HG03558 (cell line): ENCODE measurements at regions not wholly inside any gene's neighbourhood (a gene's known extent, or its start where the extent isn't known, plus 50 kb on each side); places are given as distances from the start of the nearest gene placed in this dataset.
"Not testable (repeated sequence)": the region's sequence is repeated elsewhere in the genome, so short reads cannot be mapped to it uniquely, and the experiment has no call there.

Experiments
- ATAC-seq: cut with Tn5 transposase; IDR thresholded peaks from one replicate; pipeline ENCODE4 v1.9.1; 2021; ENCODE audit warnings: moderate number of reproducible peaks; ENCODE audit not compliant: unreplicated experiment; ENCODE audit errors: extremely low read depth

DNA sequence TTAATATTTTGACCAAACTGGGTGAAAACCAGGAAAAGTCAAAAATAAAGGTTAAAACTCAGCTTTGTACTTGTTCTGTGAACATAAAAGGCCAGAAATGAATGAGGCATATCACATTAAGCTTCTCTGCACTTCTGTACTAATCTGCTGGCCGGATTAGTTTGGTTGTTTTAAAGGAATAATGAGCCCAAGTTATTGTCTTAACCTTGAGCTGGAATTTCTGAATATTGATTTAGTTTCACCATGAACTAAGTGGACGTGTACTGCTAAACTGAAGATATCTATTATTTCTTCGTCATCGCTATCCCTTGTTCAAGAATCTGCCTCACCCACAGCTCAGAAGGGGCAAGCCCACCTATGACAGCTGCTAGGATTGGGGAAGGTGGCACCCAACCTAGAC is 101.1 kb upstream of the FRMD4A start:
- ATAC-seq = no peak

DNA sequence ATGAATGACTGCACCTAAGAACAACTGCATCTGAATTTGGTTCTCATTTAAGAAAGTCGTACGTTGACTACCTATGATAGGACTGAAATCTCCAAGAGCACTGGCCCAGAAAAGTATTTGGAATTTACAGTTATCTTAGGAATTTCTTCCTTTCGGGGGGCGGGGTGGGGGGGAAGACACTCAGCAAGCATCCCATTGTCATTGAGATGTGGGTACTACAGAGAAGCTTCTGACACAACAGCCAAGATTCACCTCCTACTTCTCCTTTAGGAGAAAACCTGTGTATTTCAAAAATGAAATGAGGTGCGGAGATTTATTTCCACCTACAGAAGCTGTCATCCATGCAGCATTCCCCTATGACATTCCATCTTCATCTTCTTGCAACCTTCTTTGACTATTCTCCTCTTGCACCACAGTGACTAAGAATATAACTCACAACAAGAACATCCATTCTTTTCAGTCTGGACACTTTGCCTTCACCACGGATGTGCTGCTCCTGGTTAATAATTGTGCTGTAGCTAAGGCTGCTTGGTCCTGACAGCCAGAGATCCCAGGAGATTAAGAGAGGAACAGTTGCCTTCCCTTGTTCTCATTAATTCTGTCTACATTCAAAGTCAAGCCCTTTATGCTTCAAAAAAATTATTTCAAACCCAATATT is 98.4 kb upstream of the FRMD4A start:
- no peak for ATAC-seq

DNA sequence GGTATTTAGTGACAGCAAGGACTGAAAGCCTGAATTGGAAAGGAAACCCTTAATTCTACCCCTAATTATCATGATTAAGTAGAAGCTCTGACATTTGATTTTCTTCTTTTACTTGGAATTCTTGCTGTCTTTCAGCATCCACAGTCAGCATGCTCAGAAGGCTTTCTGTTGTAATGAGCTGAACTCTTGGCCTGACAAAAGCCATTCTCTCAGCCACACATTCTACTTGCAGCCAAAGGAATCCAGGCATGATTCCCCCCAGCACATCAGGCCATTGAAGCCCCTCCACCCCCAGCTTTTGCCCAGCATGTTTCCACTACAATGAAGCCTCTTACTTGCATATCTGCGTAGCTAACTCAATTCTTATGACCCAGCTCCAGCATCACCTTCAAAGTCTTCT is 94.3 kb upstream of the FRMD4A start:
- ATAC-seq = no peak

- no peak for ATAC-seq
These were observed 92.5 kb upstream of the FRMD4A start for GRCh38 chr10:14423111-14423744.

GRCh38 chr10:14422431-14422830 is 91.7 kb upstream of the FRMD4A start:
- no peak for ATAC-seq

- ATAC-seq = no peak
These were observed 91.2 kb upstream of the FRMD4A start for GRCh38 chr10:14421941-14422340.

- not testable (repeated sequence) for ATAC-seq
These were observed 86.6 kb upstream of the FRMD4A start for GRCh38 chr10:14417336-14417735.

- ATAC-seq = no peak
These were observed 85.6 kb upstream of the FRMD4A start for GRCh38 chr10:14416308-14416700.

GRCh38 chr10:14415676-14416307 is 85.1 kb upstream of the FRMD4A start:
- ATAC-seq = no peak

- no peak for ATAC-seq
These were observed 84.2 kb upstream of the FRMD4A start for GRCh38 chr10:14414901-14415300.

DNA sequence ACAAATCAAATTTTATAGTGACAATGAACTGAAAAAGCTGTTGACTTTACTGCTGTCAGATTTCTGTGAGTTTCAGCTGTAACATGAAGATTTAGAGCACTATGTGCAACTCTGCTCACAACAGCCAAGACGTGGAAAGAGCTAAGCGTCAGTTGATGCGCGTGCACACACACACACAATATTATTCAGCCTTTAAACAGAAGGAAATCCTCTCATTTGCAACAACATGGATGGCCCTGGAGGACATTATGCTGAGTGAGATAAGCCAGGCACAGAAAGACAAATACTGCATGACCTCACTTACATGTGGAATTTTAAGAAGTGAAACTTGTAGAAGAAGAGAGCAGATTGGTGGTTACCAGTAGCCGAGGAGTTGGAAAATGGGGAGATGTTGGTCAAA is 82.8 kb upstream of the FRMD4A start:
- ATAC-seq = no peak

DNA sequence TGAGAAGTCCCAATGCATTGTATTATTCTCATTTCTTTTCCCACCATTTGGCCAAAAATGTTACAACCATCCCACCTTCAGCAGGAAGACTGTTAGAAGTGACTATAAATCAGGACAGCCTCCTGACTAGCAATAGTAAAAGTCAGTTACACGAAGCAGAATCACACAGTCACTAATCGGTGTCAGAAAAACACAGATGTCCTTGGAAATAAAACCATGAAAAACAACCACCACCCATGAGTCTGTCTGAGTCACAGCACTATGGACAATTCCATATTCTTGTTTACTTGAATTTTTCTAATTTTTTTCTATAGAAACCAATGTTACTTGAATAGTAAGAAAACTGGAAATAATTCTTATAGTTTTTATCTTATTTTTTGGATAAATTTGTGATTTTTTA is 81.9 kb upstream of the FRMD4A start:
- no peak for ATAC-seq

DNA sequence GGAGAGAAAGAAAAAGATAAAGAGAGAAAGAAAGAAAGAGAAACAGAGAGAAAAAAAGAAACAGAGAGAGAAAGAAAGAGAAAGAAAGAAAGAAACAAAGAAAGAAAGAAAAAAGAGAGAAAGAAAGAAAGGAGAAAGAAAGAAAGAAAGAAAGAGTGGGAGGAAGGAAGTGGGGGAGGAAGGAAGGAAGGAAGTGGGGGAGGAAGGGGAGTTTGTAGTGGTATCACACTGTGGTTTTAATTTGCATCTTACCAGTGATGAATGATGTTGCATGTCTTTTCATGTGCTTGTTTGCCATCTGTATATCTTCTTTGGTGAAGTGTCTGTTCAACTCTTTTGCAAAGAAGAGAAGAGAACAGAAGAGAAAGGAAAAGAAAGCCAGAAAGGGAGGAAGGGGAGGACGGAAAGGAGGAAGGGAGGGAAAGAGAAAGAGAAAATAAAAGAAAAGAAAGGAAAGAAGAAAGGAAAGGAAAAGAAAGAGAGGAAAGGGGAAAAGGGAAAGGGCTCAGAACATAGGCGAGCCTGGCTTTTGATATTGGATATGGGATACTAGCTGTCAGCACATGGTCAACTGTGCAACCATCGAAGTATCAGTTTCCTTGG is 79.2 kb upstream of the FRMD4A start:
- ATAC-seq = no peak

DNA sequence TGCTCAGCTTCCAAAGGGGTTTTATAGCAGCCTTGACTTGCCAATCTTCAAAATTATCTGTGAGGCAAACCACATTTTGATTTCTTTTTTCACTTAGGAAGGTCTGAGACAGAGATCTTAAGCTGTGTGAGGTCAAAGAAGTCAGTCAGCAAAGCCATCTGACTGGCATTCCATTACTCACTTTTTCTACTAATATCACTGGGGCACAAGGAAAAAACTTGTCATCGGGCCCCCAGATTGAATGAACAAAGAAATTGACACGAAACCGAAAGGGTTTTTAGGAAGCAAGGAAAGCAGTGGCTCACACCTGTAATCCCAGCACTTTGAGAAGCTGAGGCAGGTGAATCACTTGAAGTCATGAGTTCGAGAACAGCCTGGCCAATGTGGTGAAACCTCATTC is 78.5 kb upstream of the FRMD4A start:
- ATAC-seq = no peak

GRCh38 chr10:14408139-14408538 is 77.4 kb upstream of the FRMD4A start:
- ATAC-seq = no peak

- no peak for ATAC-seq
These were observed 76.8 kb upstream of the FRMD4A start for GRCh38 chr10:14407567-14407966.

- ATAC-seq = no peak
These were observed 74.6 kb upstream of the FRMD4A start for GRCh38 chr10:14405076-14406065.

DNA sequence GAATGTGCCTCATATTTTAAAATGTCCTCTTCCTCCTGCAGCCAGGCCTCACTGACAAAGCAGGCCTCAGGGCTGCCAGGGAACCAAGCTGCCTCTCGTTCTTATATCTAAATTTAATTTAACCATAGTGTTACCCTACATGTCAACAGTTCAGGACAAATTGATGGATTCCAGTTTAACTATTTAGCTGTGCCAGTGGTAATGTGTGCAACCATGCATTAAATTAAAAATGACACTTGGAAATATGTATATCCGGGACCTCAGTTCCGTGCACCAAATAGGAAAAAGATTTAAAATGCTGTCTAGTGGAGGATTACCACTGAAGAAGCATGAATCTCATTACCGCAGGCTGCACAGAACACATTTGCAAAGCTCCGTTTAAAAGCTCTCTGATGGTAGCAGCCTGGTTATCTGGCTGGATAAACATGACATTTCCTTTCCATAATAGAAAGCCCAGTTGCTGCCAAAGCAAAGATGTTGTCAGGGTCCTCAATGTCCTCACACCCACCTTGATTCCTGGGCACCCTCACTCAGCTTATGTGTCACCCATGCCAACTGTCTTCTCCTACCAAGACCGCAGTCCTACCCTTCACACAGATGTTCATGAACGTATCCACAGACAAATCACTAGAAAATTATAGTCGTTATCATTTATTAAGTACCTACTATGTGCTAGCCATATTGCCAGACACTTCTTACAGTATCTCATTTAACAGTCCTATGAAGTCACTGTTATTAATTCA is 73.3 kb upstream of the FRMD4A start:
- ATAC-seq = no peak

GRCh38 chr10:14403359-14403758 is 72.6 kb upstream of the FRMD4A start:
- ATAC-seq = no peak

DNA sequence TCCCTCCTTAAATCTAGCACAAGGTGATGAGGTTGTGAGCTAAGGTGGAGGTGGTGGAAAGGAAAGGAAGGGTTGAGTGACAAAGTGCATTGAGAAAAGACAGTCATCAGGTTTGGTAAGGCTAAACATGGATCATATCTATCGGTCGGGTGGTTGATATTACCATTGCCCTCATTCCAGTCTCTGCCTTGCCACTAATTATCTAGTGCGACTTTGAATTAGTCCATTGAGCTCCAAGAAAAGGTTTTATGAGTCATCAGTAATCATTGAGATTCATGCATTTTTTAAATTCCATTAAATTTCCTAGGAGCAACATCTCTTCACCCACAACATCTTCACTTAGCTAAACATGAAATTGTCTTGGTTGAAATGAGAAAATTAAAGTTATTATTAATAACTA is 68.9 kb upstream of the FRMD4A start:
- no peak for ATAC-seq
